Psoas muscle (tissue), 7 donors: ENCODE measurements at regions not wholly inside any gene's neighbourhood (a gene's known extent, or its start where the extent isn't known, plus 50 kb on each side); places are given as distances from the start of the nearest gene placed in this dataset.

Experiments used
- ATAC-seq, 4 donors: fragments of 200-7000 bp; cut with Tn5 transposase; one replicate each; pipeline ENCODE4 v1.9.1; 2020; ENCODE audit warnings: moderate library complexity in 3 of 4, mild to moderate bottlenecking in 2 of 4
- DNase-seq, 2 donors: peaks; one replicate each; pipeline ENCODE4 v3.0.0-alpha.2; 2020
- H3K27ac ChIP-seq: fragments of 200-600 bp; one replicate; pipeline ENCODE4 v1.8.0; 2022
- H3K27me3 ChIP-seq, 3 donors: fragments of 200-600 bp in 1 of 3; one replicate each; pipeline versions ENCODE4 v1.6.1 to v1.8.0; 2013 to 2022; ENCODE audit warnings: low read length in 2 of 3, mild to moderate bottlenecking in 2 of 3, moderate library complexity in 1 of 3; ENCODE audit not compliant: insufficient read depth in 3 of 3
- H3K36me3 ChIP-seq, 2 donors: fragments of 200-600 bp in 1 of 2; one replicate each; pipeline versions ENCODE4 v1.6.1 to v1.8.0; 2013 to 2022; ENCODE audit warnings: low read depth in 1 of 2, mild to moderate bottlenecking in 1 of 2, moderate library complexity in 1 of 2; ENCODE audit not compliant: insufficient read depth in 1 of 2
- H3K4me1 ChIP-seq: fragments of 200-600 bp; one replicate; pipeline ENCODE4 v1.8.0; 2022
- H3K4me3 ChIP-seq: fragments of 200-600 bp; one replicate; pipeline ENCODE4 v1.8.0; 2022; ENCODE audit warnings: mild to moderate bottlenecking
- H3K9me3 ChIP-seq: fragments of 200-600 bp; one replicate; pipeline ENCODE4 v1.8.0; 2022
- CTCF ChIP-seq: fragments of 200-600 bp; IDR thresholded peaks from one replicate; pipeline ENCODE4 v1.8.0; 2022; ENCODE audit warnings: antibody characterized with exemption
- WGBS, 3 donors: extraction: QIAGEN DNeasy Blood & Tissue Kit; methylation state at CpG; one replicate each; pipeline versions ENCODE4 v1.1.6 to v1.1.7; 2013; 5-methylcytosine and 5-hydroxymethylcytosine counted together
- intact Hi-C, 2 donors: fragments of 100-400 bp; cut with DNase I; formaldehyde crosslinking; loops; one replicate each; pipeline versions ENCODE4 v1.11.0 to v1.14.2; 2022
- donor health status: healthy with polysubstance abuse.
- donor health status: DM: no; HTN: no; CAD: no; lungs with moderate emphysema.
- donor health status: Bipolar disorder and iron deficiency.
- donor health status: healthy.
- donor health status: DM: yes; HTN: yes; CAD: no.
- donor health status: DM: no; HTN: no; CAD: no.
- donor health status: DM: yes; HTN: yes; CAD: no.

GRCh38 chr18:24919181-24919797 is 432.7 kb downstream of the ZNF521 start:
- ATAC-seq = no peak
- DNase-seq = no peak
- no peaks in the 10 kb centered on the region for H3K9me3 ChIP-seq
- WGBS, 3 donors = 86 to 89% (median 88%) methylated on average over 10 of the region's 10 CpGs
- no peak overlapping the region for H3K27ac ChIP-seq
- H3K27me3 ChIP-seq = no peaks in the 10 kb centered on the region
- no peaks in the 10 kb centered on the region for H3K4me1 ChIP-seq
- no peak overlapping the region for H3K4me3 ChIP-seq
- intact Hi-C loops = no loop called here
- H3K36me3 ChIP-seq = no peaks in the 10 kb centered on the region
- no peak for TF ChIP-seq CTCF

DNA sequence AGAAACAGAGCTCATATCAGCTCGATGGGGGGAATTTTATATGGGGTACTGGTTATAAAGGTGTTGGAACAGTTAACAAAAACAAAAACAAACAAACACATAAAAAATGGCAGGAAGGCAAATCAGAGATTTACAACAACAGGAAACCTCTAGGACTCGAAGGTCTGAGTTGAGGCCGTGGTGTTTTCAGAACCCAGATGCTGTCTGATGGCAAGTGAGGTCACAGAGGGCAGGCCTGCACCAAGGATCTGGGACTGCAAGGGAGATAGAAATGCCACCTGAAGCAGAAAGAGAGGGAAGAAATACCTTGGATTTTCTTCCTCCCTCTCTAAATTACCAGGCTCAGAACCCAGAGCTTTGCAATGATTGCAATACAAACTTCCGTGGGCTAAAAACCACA is 429.5 kb downstream of the ZNF521 start:
- H3K4me3 ChIP-seq = no peak overlapping the region
- H3K27me3 ChIP-seq = no peaks in the 10 kb centered on the region
- WGBS, 3 donors = 64 to 73% (median 71%) methylated on average over 4 of the region's 4 CpGs
- intact Hi-C loops = no loop called here
- H3K9me3 ChIP-seq = no peaks in the 10 kb centered on the region
- ATAC-seq = no peak
- H3K36me3 ChIP-seq = no peaks in the 10 kb centered on the region
- no peak for TF ChIP-seq CTCF
- DNase-seq = no peak
- H3K27ac ChIP-seq = no peak overlapping the region
- no peaks in the 10 kb centered on the region for H3K4me1 ChIP-seq

GRCh38 chr18:24923138-24923537 is 428.8 kb downstream of the ZNF521 start:
- Histone ChIP-seq H3K4me3 (no peak overlapping the region), H3K27ac (no peak overlapping the region), H3K9me3 (no peaks in the 10 kb centered on the region), H3K4me1 (peaks cover 2% of the 10 kb centered on the region), H3K36me3 (no peaks in the 10 kb centered on the region), H3K27me3 (no peaks in the 10 kb centered on the region)
- 0 to 89% (median 0%) methylated on average over 1 of the region's 1 CpG for whole genome bisulfite sequencing, 3 donors
- ATAC-seq = no peak
- no peak for DNase-seq
- intact Hi-C loops = no loop called here
- no peak for TF ChIP-seq CTCF

DNA sequence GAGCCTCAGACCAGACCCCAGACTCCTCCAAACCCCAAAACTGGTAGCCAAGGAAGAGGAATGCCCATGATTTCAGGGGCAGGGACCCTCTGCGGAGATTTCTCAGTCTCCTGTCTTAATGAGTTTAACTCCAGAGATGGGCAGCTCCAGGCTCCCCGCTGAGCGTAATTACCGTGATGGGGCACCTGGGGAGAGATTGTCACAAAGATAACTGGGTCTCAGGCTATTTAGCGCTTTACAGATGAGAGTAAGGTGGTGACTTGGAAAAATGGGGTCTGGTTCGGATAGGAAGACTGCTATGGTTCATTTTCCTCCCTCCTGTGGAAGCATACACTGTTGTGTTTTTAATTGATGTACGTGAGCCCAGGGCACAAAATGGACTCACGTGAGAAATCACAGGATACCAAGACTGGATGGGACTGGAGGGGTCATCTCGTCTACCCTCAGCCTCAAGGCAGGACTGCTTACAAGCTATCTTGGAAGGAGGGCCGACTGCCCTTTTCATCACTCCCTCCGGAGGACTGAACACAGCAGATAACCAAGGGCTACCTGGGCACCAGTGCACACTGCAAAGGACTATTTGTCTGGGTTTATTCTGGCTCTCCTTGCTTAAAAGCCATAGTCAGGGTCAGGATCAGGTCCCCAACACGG is 427.8 kb downstream of the ZNF521 start:
- intact Hi-C loops = no loop called here
- 91 to 96% (median 93%) methylated on average over 12 of the region's 12 CpGs for WGBS, 3 donors
- ATAC-seq (no peak), DNase-seq (no peak)
- TF ChIP-seq CTCF = no peak
- no peaks in the 10 kb centered on the region for H3K27me3 ChIP-seq
- H3K9me3 ChIP-seq = no peaks in the 10 kb centered on the region
- H3K27ac ChIP-seq = no peak overlapping the region
- peaks cover 6% of the 10 kb centered on the region for H3K4me1 ChIP-seq
- H3K4me3 ChIP-seq = no peak overlapping the region
- no peaks in the 10 kb centered on the region for H3K36me3 ChIP-seq

DNA sequence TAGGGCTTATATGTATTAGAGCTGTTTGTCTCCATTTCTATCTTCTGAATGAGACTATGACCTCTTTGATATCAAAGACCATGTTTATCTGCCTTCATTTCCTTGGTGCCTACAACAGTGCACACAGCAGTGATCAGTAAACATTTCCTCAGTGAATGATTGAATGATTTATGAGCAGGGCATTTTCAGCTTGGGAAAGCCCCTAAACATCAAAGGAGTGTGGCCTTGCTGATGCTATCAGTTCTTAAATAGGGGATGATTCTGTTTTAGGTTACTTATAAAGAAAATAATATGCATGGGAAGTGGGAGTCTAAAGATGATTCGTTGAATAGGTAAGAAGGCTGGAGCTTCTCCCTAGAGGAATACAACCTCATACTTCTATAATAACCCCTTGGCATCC is 425.3 kb downstream of the ZNF521 start:
- intact Hi-C loops = no loop called here
- Histone ChIP-seq H3K9me3 (no peaks in the 10 kb centered on the region), H3K27ac (no peak overlapping the region), H3K27me3 (no peaks in the 10 kb centered on the region), H3K36me3 (no peaks in the 10 kb centered on the region), H3K4me3 (no peak overlapping the region), H3K4me1 (peaks cover 6% of the 10 kb centered on the region)
- ATAC-seq (no peak), DNase-seq (no peak)
- WGBS, 3 donors = 85 to 96% (median 94%) methylated on average over 1 of the region's 1 CpG
- no peak for TF ChIP-seq CTCF
